Transverse colon (tissue), 4 donors: ENCODE measurements at regions not wholly inside any gene's neighbourhood (a gene's known extent, or its start where the extent isn't known, plus 50 kb on each side); places are given as distances from the start of the nearest gene placed in this dataset.

Experiments
- DNase-seq: peaks from one replicate; pipeline ENCODE4 v3.0.0-alpha.2; 2019
- H3K27ac ChIP-seq, 4 donors: fragments of 200-600 bp; sonication (generic); 2 replicates each; pipeline ENCODE4 v1.5.1; 2016 to 2018; ENCODE audit warnings: inconsistent platforms in 4 of 4
- H3K27me3 ChIP-seq: fragments of 200-600 bp; sonication (generic); 2 replicates; pipeline ENCODE4 v1.5.1; 2017; ENCODE audit warnings: inconsistent platforms
- H3K36me3 ChIP-seq, 4 donors: fragments of 200-600 bp; sonication (generic); 2 replicates each; pipeline ENCODE4 v1.5.1; 2017 to 2019; ENCODE audit warnings: inconsistent platforms in 4 of 4
- H3K4me1 ChIP-seq, 4 donors: fragments of 200-600 bp; sonication (generic); 2 replicates each; pipeline ENCODE4 v1.5.1; 2017 to 2020; ENCODE audit warnings: inconsistent platforms in 4 of 4
- H3K4me3 ChIP-seq, 4 donors: fragments of 200-600 bp; sonication (generic); 1 replicate in 1 of 4; 2 replicates in 3 of 4; pipeline versions ENCODE4 v1.5.1 to v1.6.1; 2017 to 2019; ENCODE audit warnings: inconsistent platforms in 4 of 4
- H3K9me3 ChIP-seq, 2 donors: fragments of 200-600 bp; sonication (generic); 2 replicates each; pipeline ENCODE4 v1.5.1; 2017 to 2019; ENCODE audit warnings: inconsistent platforms in 2 of 2
- EP300 ChIP-seq: sonication (generic); formaldehyde crosslinking; IDR thresholded peaks from one replicate; pipeline ENCODE4 v1.6.1; 2017; ENCODE audit warnings: antibody characterized with exemption, low read depth
- POLR2A ChIP-seq: fragments of 450-650 bp; IDR thresholded peaks from one replicate; pipeline ENCODE4 v1.6.1; 2016; ENCODE audit warnings: antibody characterized with exemption, mild to moderate bottlenecking, moderate library complexity
- POLR2AphosphoS5 ChIP-seq, 3 donors: sonication (generic); formaldehyde crosslinking; IDR thresholded peaks; one replicate each; pipeline ENCODE4 v1.6.1; 2016; ENCODE audit warnings: antibody characterized with exemption in 3 of 3
- WGBS, 2 donors: methylation state at CpG; one replicate each; pipeline ENCODE4 v1.1.5; 2018; ENCODE audit warnings: low coverage in 1 of 2; 5-methylcytosine and 5-hydroxymethylcytosine counted together
- in situ Hi-C, 4 donors: fragments of 200-750 bp; cut with MboI; loops; one replicate each; pipeline versions ENCODE4 v1.15.0 to v1.15.1; 2017; ENCODE audit warnings: low sequenced_read_pairs in 3 of 4, low pct_ligation_motif_present in 1 of 4, low pct_unique_long_range_greater_than_20kb in 1 of 4
- intact Hi-C: fragments of 100-400 bp; cut with DNase I; formaldehyde crosslinking; loops from one replicate; pipeline ENCODE4 v1.15.1; 2023; ENCODE audit warnings: low total_unique reads
- TF ChIP-seq, protein P1 (sequence below), 5 experiments: fragments of 200-600 bp in 3 of 5; fragments of 450-650 bp in 2 of 5; sonication (generic) in 3 of 5; IDR thresholded peaks; 1 replicate in 2 of 5; 2 replicates in 3 of 5; pipeline ENCODE4 v1.5.1; 2016 to 2017; ENCODE audit warnings: antibody characterized with exemption in 5 of 5, inconsistent platforms in 3 of 5, mild to moderate bottlenecking in 2 of 5, moderate library complexity in 1 of 5

DNA sequence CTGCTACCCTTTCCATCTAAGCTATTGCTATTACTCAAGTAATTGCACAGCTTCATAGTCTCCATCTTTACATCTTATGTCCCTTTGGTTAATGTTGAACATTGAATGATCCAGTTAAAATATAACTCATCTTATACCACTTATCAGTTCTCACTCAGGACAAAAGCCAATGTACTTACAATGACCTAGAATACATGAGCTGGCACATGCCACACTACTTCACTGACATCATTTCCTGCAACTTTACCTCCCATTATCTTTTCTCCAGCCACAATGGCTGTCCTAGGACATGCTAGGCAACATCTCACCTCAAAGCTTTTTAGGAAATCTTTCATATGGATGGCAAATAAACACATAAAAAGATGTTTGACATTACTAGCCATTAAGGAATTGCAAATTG lies 309.2 kb downstream of the FOXG1 start:
- no peaks in the 10 kb centered on the region for H3K36me3 ChIP-seq
- H3K27ac ChIP-seq, result no peak overlapping the region

DNA sequence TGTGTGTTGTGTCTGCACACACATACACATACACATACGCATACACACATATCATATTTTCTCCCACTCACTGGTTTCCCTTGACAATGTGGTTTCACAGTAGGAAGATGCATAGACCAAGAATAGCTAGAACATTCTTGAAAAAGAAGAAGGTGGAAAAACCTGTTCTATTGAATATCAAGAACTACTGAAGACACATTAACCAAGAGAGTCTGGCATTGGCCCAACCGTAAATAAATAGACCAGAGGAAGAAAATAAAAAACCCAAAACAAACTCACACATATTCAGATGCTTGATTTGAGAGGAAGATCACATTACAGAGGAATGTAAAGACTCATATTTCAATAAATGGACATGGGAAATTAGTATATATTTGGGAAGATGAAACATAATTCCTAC lies 311.3 kb downstream of the FOXG1 start:
- Histone ChIP-seq H3K27me3 (no peaks in the 10 kb centered on the region), H3K4me1 (no peaks in the 10 kb centered on the region), H3K9me3 (no peaks in the 10 kb centered on the region), H3K27ac (no peak overlapping the region), H3K4me3 (no peak overlapping the region), H3K36me3 (no peaks in the 10 kb centered on the region)
- WGBS, 2 donors, result 72 to 87% methylated on average over 2 of the region's 2 CpGs
- no peak for DNase-seq
- in situ Hi-C loops, result no loop called here
- TF ChIP-seq POLR2AphosphoS5 (IDR thresholded peaks at IDR 0.05) (no peak), EP300 (no peak), POLR2A (no peak)
- TF ChIP-seq, protein P1, sequence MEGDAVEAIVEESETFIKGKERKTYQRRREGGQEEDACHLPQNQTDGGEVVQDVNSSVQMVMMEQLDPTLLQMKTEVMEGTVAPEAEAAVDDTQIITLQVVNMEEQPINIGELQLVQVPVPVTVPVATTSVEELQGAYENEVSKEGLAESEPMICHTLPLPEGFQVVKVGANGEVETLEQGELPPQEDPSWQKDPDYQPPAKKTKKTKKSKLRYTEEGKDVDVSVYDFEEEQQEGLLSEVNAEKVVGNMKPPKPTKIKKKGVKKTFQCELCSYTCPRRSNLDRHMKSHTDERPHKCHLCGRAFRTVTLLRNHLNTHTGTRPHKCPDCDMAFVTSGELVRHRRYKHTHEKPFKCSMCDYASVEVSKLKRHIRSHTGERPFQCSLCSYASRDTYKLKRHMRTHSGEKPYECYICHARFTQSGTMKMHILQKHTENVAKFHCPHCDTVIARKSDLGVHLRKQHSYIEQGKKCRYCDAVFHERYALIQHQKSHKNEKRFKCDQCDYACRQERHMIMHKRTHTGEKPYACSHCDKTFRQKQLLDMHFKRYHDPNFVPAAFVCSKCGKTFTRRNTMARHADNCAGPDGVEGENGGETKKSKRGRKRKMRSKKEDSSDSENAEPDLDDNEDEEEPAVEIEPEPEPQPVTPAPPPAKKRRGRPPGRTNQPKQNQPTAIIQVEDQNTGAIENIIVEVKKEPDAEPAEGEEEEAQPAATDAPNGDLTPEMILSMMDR (IDR thresholded peaks at IDR 0.05), result no peak
- intact Hi-C loops, result no loop called here

More for the DNA sequence above, 309.2 kb downstream of the FOXG1 start:
- intact Hi-C loops, result no loop called here
- H3K4me3 ChIP-seq, result no peak overlapping the region
- H3K4me1 ChIP-seq, result no peaks in the 10 kb centered on the region
- TF ChIP-seq POLR2AphosphoS5 (IDR thresholded peaks at IDR 0.05) (no peak), EP300 (no peak), POLR2A (no peak)
- TF ChIP-seq, protein P1 (IDR thresholded peaks at IDR 0.05), result no peak
- in situ Hi-C loops, result no loop called here
- H3K9me3 ChIP-seq, result no peaks in the 10 kb centered on the region
- DNase-seq, result no peak
- no peaks in the 10 kb centered on the region for H3K27me3 ChIP-seq

- in situ Hi-C loops, result no loop called here
- H3K27me3 ChIP-seq, result no peaks in the 10 kb centered on the region
- WGBS, 2 donors, result 52 to 72% methylated on average over 3 of the region's 3 CpGs
These were observed 312.4 kb downstream of the FOXG1 start for GRCh38 chr14:29078810-29079522.

DNA sequence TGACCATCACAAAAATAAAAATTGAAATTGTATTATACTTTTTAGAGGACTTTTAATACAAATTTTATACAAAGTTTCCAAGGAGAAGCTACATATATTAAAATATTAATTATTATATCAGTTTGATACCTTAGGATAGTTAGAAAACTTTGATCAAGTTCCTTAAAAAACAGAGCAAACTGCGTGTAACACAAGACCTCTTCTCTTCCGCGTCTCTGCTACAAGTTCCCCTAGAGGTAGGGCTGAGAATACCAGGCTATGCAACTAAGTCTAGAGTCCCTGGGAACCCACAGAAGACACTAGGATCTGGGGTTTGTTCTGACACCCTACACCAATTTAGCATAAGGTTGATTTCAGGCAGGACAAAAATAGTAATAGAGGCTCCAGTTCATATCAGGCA lies 319.0 kb downstream of the FOXG1 start:
- Histone ChIP-seq H3K9me3 (no peaks in the 10 kb centered on the region), H3K27me3 (no peaks in the 10 kb centered on the region), H3K36me3 (no peaks in the 10 kb centered on the region), H3K27ac (no peak overlapping the region), H3K4me1 (no peaks in the 10 kb centered on the region), H3K4me3 (no peak overlapping the region)
- 17 to 29% methylated on average over 3 of the region's 3 CpGs for WGBS, 2 donors
- DNase-seq, result no peak
- TF ChIP-seq, protein P1 (IDR thresholded peaks at IDR 0.05), result peak in 1 of 5 experiments; percentile 9
- TF ChIP-seq POLR2A, result no peak
- in situ Hi-C loops, result no loop called here
- intact Hi-C loops, result no loop called here

More at GRCh38 chr14:29078810-29079522, 312.4 kb downstream of the FOXG1 start:
- Histone ChIP-seq H3K4me3 (no peak overlapping the region), H3K36me3 (no peaks in the 10 kb centered on the region), H3K4me1 (no peaks in the 10 kb centered on the region), H3K27ac (no peak overlapping the region), H3K9me3 (no peaks in the 10 kb centered on the region)
- TF ChIP-seq POLR2AphosphoS5 (IDR thresholded peaks at IDR 0.05), result no peak
- TF ChIP-seq, protein P1 (IDR thresholded peaks at IDR 0.05), result no peak
- TF ChIP-seq EP300, result no peak
- TF ChIP-seq POLR2A, result no peak
- intact Hi-C loops, result no loop called here
- DNase-seq, result no peak
